Astrocyte (in vitro differentiated cells and primary cell): ENCODE measurements at regions not wholly inside any gene's neighbourhood (a gene's known extent, or its start where the extent isn't known, plus 50 kb on each side); places are given as distances from the start of the nearest gene placed in this dataset.
A peak's percentile ranks its signal among the peaks of the same experiment; 100 is the strongest.

Experiments used
- DNase-seq: peaks from one replicate; pipeline ENCODE4 v3.0.0-alpha.2; 2010; ENCODE audit warnings: low read depth
- FAIRE-seq: peaks from 2 replicates; lab custom pipeline; 2011; peaks lifted over from hg19 to GRCh38; lab: Jason Lieb, UNC
- H2AFZ ChIP-seq: 2 replicates; pipeline ENCODE4 v1.6.0; 2012; ENCODE audit warnings: low read depth, low read length, inconsistent platforms
- H3K27ac ChIP-seq: 2 replicates; pipeline ENCODE4 v1.5.1; 2011; ENCODE audit warnings: low read depth, low read length, inconsistent platforms
- H3K27me3 ChIP-seq: 2 replicates; pipeline ENCODE4 v1.6.0; 2011; ENCODE audit warnings: low read length, inconsistent platforms; ENCODE audit not compliant: insufficient read depth
- H3K36me3 ChIP-seq: 2 replicates; pipeline ENCODE4 v1.5.1; 2011; ENCODE audit warnings: low read length, inconsistent platforms; ENCODE audit not compliant: insufficient read depth
- H3K4me1 ChIP-seq: 2 replicates; pipeline ENCODE4 v1.5.1; 2011; ENCODE audit warnings: low read length, inconsistent platforms; ENCODE audit not compliant: insufficient read depth
- H3K4me2 ChIP-seq: 2 replicates; pipeline ENCODE4 v1.6.0; 2012; ENCODE audit warnings: low read length, inconsistent platforms
- H3K4me3 ChIP-seq: 2 replicates; pipeline ENCODE4 v1.5.1; 2011; ENCODE audit warnings: low read depth, mild to moderate bottlenecking, low read length, inconsistent platforms; ENCODE audit not compliant: insufficient read depth
- H3K79me2 ChIP-seq: 2 replicates; pipeline ENCODE4 v1.6.0; 2012; ENCODE audit warnings: mild to moderate bottlenecking, low read length, inconsistent platforms; ENCODE audit not compliant: insufficient read depth
- H3K9ac ChIP-seq: 2 replicates; pipeline ENCODE4 v1.6.0; 2012; ENCODE audit warnings: mild to moderate bottlenecking, low read length, inconsistent platforms
- H3K9me3 ChIP-seq: 2 replicates; pipeline ENCODE4 v1.5.1; 2012; ENCODE audit warnings: low read depth, mild to moderate bottlenecking, low read length, inconsistent platforms; ENCODE audit not compliant: insufficient read depth
- H4K20me1 ChIP-seq: 2 replicates; pipeline ENCODE4 v1.6.0; 2012; ENCODE audit warnings: low read length, inconsistent platforms; ENCODE audit not compliant: insufficient read depth
- H3K27ac Mint-ChIP-seq: one replicate; pipeline ENCODE4 v1.8.0; 2021; ENCODE audit warnings: mild to moderate bottlenecking, mixed read lengths; ENCODE audit not compliant: unreplicated experiment
- H3K27me3 Mint-ChIP-seq: one replicate; pipeline ENCODE4 v1.8.0; 2021; ENCODE audit warnings: low read depth, mixed read lengths; ENCODE audit not compliant: unreplicated experiment
- H3K36me3 Mint-ChIP-seq: one replicate; pipeline ENCODE4 v1.8.0; 2021; ENCODE audit warnings: low read depth, mixed read lengths; ENCODE audit not compliant: unreplicated experiment
- H3K4me1 Mint-ChIP-seq: one replicate; pipeline ENCODE4 v1.8.0; 2021; ENCODE audit warnings: low read depth, mixed read lengths; ENCODE audit not compliant: unreplicated experiment
- H3K4me3 Mint-ChIP-seq: one replicate; pipeline ENCODE4 v1.8.0; 2021; ENCODE audit warnings: mild to moderate bottlenecking, moderate library complexity, mixed read lengths; ENCODE audit not compliant: unreplicated experiment
- H3K9me3 Mint-ChIP-seq: one replicate; pipeline ENCODE4 v1.8.0; 2021; ENCODE audit warnings: mild to moderate bottlenecking, mixed read lengths; ENCODE audit not compliant: unreplicated experiment
- CTCF ChIP-seq: IDR thresholded peaks from 2 replicates; pipeline ENCODE4 v1.5.1; 2011; ENCODE audit warnings: low read depth, mild to moderate bottlenecking, inconsistent platforms, low read length, moderate library complexity; ENCODE audit not compliant: insufficient read depth
- EZH2 ChIP-seq: IDR thresholded peaks from 2 replicates; pipeline ENCODE4 v1.6.1; 2012; ENCODE audit warnings: mild to moderate bottlenecking, low read length, inconsistent platforms; ENCODE audit not compliant: insufficient read depth

GRCh38 chr3:55413236-55413635, 73.9 kb downstream of the WNT5A start:
- no peak overlapping the region for H3K27ac ChIP-seq
- H3K4me1 Mint-ChIP-seq = peaks cover 9% of the 10 kb centered on the region

GRCh38 chr3:55412545-55412944, 74.6 kb downstream of the WNT5A start:
- DNase-seq (no peak), FAIRE-seq (no peak)
- peaks cover 9% of the 10 kb centered on the region for H3K4me1 Mint-ChIP-seq
- Histone ChIP-seq H3K9ac (no peak overlapping the region), H3K27ac (no peak overlapping the region), H3K36me3 (no peaks in the 10 kb centered on the region), H3K4me1 (peaks cover 25% of the 10 kb centered on the region), H3K79me2 (no peaks in the 10 kb centered on the region), H3K27me3 (no peaks in the 10 kb centered on the region), H2AFZ (no peak overlapping the region), H3K9me3 (no peaks in the 10 kb centered on the region), H3K4me3 (no peak overlapping the region), H4K20me1 (no peaks in the 10 kb centered on the region), H3K4me2 (no peak overlapping the region)
- H3K9me3 Mint-ChIP-seq = no peaks in the 10 kb centered on the region
- no peaks in the 10 kb centered on the region for H3K27me3 Mint-ChIP-seq
- H3K36me3 Mint-ChIP-seq = no peaks in the 10 kb centered on the region
- H3K4me3 Mint-ChIP-seq = no peak overlapping the region
- TF ChIP-seq EZH2 (no peak), CTCF (no peak)
- H3K27ac Mint-ChIP-seq = no peak overlapping the region

More at GRCh38 chr3:55413236-55413635, 73.9 kb downstream of the WNT5A start:
- Histone ChIP-seq H3K4me2 (no peak overlapping the region), H2AFZ (no peak overlapping the region), H3K36me3 (no peaks in the 10 kb centered on the region), H3K4me3 (no peak overlapping the region), H4K20me1 (no peaks in the 10 kb centered on the region), H3K27me3 (no peaks in the 10 kb centered on the region), H3K9ac (no peak overlapping the region), H3K79me2 (no peaks in the 10 kb centered on the region), H3K9me3 (no peaks in the 10 kb centered on the region), H3K4me1 (peaks cover 22% of the 10 kb centered on the region)
- DNase-seq (no peak), FAIRE-seq (no peak)
- Mint-ChIP-seq H3K27me3 (no peaks in the 10 kb centered on the region), H3K4me3 (no peak overlapping the region), H3K9me3 (no peaks in the 10 kb centered on the region), H3K27ac (no peak overlapping the region), H3K36me3 (no peaks in the 10 kb centered on the region)
- TF ChIP-seq EZH2 (no peak), CTCF (no peak)

GRCh38 chr3:55409806-55410205, 77.3 kb downstream of the WNT5A start:
- H2AFZ ChIP-seq = no peak overlapping the region
- H3K27me3 ChIP-seq = no peaks in the 10 kb centered on the region
- no peaks in the 10 kb centered on the region for H3K9me3 Mint-ChIP-seq
- H3K79me2 ChIP-seq = no peaks in the 10 kb centered on the region
- H3K4me1 Mint-ChIP-seq = peaks cover 3% of the 10 kb centered on the region
- H3K27ac Mint-ChIP-seq = no peak overlapping the region
- DNase-seq (peak; percentile 29), FAIRE-seq (peak; percentile 74)
- H3K9ac ChIP-seq = no peak overlapping the region
- TF ChIP-seq CTCF = no peak
- TF ChIP-seq EZH2 = no peak
- H3K4me2 ChIP-seq = peak overlapping the region; percentile 30
- no peak overlapping the region for H3K4me3 ChIP-seq
- H3K36me3 ChIP-seq = no peaks in the 10 kb centered on the region
- peaks cover 21% of the 10 kb centered on the region for H3K4me1 ChIP-seq
- H3K27ac ChIP-seq = no peak overlapping the region
- no peak overlapping the region for H3K4me3 Mint-ChIP-seq
- H3K9me3 ChIP-seq = no peaks in the 10 kb centered on the region
- H4K20me1 ChIP-seq = no peaks in the 10 kb centered on the region
- H3K27me3 Mint-ChIP-seq = no peaks in the 10 kb centered on the region
- no peaks in the 10 kb centered on the region for H3K36me3 Mint-ChIP-seq
